Duodenal mucosa (tissue), 2 donors: ENCODE measurements at regions not wholly inside any gene's neighbourhood (a gene's known extent, or its start where the extent isn't known, plus 50 kb on each side); places are given as distances from the start of the nearest gene placed in this dataset.

Source experiments
- H3K27ac ChIP-seq: one replicate; pipeline ENCODE4 v1.7.0; 2013; ENCODE audit warnings: low read depth, low read length
- H3K27me3 ChIP-seq, 2 donors: one replicate each; pipeline ENCODE4 v1.7.0; 2013; ENCODE audit warnings: low read length in 2 of 2, control low read depth in 1 of 2; ENCODE audit not compliant: insufficient read depth in 2 of 2, control insufficient read depth in 1 of 2
- H3K36me3 ChIP-seq, 2 donors: one replicate each; pipeline ENCODE4 v1.7.0; 2013; ENCODE audit warnings: low read length in 2 of 2, control low read depth in 1 of 2; ENCODE audit not compliant: insufficient read depth in 2 of 2, control insufficient read depth in 1 of 2
- H3K4me1 ChIP-seq, 2 donors: one replicate each; pipeline ENCODE4 v1.7.0; 2013; ENCODE audit warnings: low read length in 2 of 2, control low read depth in 1 of 2; ENCODE audit not compliant: insufficient read depth in 2 of 2, control insufficient read depth in 1 of 2
- H3K4me3 ChIP-seq, 2 donors: one replicate each; pipeline ENCODE4 v1.7.0; 2013; ENCODE audit warnings: low read length in 2 of 2, low read depth in 1 of 2
- H3K9ac ChIP-seq, 2 donors: one replicate each; pipeline ENCODE4 v1.7.0; 2013; ENCODE audit warnings: low read length in 2 of 2, low read depth in 1 of 2
- H3K9me3 ChIP-seq, 2 donors: one replicate each; pipeline ENCODE4 v1.7.0; 2013; ENCODE audit warnings: low read length in 2 of 2, control low read depth in 1 of 2; ENCODE audit not compliant: control insufficient read depth in 1 of 2

- H3K4me1 ChIP-seq, result no peaks in the 10 kb centered on the region
- H3K27ac ChIP-seq, result no peak overlapping the region
- H3K9ac ChIP-seq, result no peak overlapping the region
- no peaks in the 10 kb centered on the region for H3K27me3 ChIP-seq
- no peaks in the 10 kb centered on the region for H3K36me3 ChIP-seq
- no peaks in the 10 kb centered on the region for H3K9me3 ChIP-seq
- H3K4me3 ChIP-seq, result no peak overlapping the region
Measured at GRCh38 chr1:83775977-83776603, 222.8 kb downstream of the TTLL7 start.

- no peaks in the 10 kb centered on the region for H3K36me3 ChIP-seq
- no peak overlapping the region for H3K9ac ChIP-seq
Measured at GRCh38 chr1:83773059-83773458, 225.9 kb downstream of the TTLL7 start.

GRCh38 chr1:83770319-83770661 is 228.6 kb downstream of the TTLL7 start:
- no peak overlapping the region for H3K4me3 ChIP-seq
- peaks cover 0 to 4% of the 10 kb centered on the region in 2 donors for H3K4me1 ChIP-seq
- H3K9me3 ChIP-seq, result no peaks in the 10 kb centered on the region
- no peaks in the 10 kb centered on the region for H3K36me3 ChIP-seq
- no peak overlapping the region for H3K9ac ChIP-seq
- H3K27me3 ChIP-seq, result no peaks in the 10 kb centered on the region
- no peak overlapping the region for H3K27ac ChIP-seq

More at GRCh38 chr1:83773059-83773458, 225.9 kb downstream of the TTLL7 start:
- Histone ChIP-seq H3K4me3 (no peak overlapping the region), H3K27me3 (no peaks in the 10 kb centered on the region), H3K9me3 (no peaks in the 10 kb centered on the region), H3K4me1 (peaks cover 0 to 4% of the 10 kb centered on the region in 2 donors), H3K27ac (no peak overlapping the region)

- no peaks in the 10 kb centered on the region for H3K9me3 ChIP-seq
- peaks cover 0 to 4% of the 10 kb centered on the region in 2 donors for H3K4me1 ChIP-seq
- H3K36me3 ChIP-seq, result no peaks in the 10 kb centered on the region
- no peak overlapping the region for H3K9ac ChIP-seq
- no peaks in the 10 kb centered on the region for H3K27me3 ChIP-seq
- no peak overlapping the region for H3K27ac ChIP-seq
- no peak overlapping the region for H3K4me3 ChIP-seq
Measured at GRCh38 chr1:83769594-83770318, 229.2 kb downstream of the TTLL7 start.

- H3K4me1 ChIP-seq, result peaks cover 0 to 4% of the 10 kb centered on the region in 2 donors
- no peaks in the 10 kb centered on the region for H3K27me3 ChIP-seq
- H3K4me3 ChIP-seq, result no peak overlapping the region
- H3K27ac ChIP-seq, result no peak overlapping the region
- no peaks in the 10 kb centered on the region for H3K36me3 ChIP-seq
- H3K9ac ChIP-seq, result no peak overlapping the region
- no peaks in the 10 kb centered on the region for H3K9me3 ChIP-seq
Measured at GRCh38 chr1:83769072-83769471, 229.9 kb downstream of the TTLL7 start.

- peaks cover 0 to 11% of the 10 kb centered on the region in 2 donors for H3K4me1 ChIP-seq
- H3K9me3 ChIP-seq, result no peaks in the 10 kb centered on the region
- H3K27ac ChIP-seq, result no peak overlapping the region
- no peak overlapping the region for H3K4me3 ChIP-seq
- H3K27me3 ChIP-seq, result peaks cover 0 to 3% of the 10 kb centered on the region in 2 donors
- no peak overlapping the region for H3K9ac ChIP-seq
- no peaks in the 10 kb centered on the region for H3K36me3 ChIP-seq
Measured at GRCh38 chr1:83766241-83766691, 232.7 kb downstream of the TTLL7 start.

GRCh38 chr1:83765125-83765524 is 233.8 kb downstream of the TTLL7 start:
- Histone ChIP-seq H3K27ac (no peak overlapping the region), H3K4me1 (peaks cover 0 to 11% of the 10 kb centered on the region in 2 donors), H3K36me3 (no peaks in the 10 kb centered on the region), H3K4me3 (no peak overlapping the region), H3K9ac (no peak overlapping the region), H3K9me3 (no peaks in the 10 kb centered on the region), H3K27me3 (peaks cover 7 to 12% of the 10 kb centered on the region in 2 donors)

- no peaks in the 10 kb centered on the region for H3K36me3 ChIP-seq
Measured at GRCh38 chr1:83764209-83764608, 234.7 kb downstream of the TTLL7 start.

GRCh38 chr1:83763361-83764095 is 235.4 kb downstream of the TTLL7 start:
- Histone ChIP-seq H3K4me3 (no peak overlapping the region), H3K4me1 (peaks cover 0 to 7% of the 10 kb centered on the region in 2 donors), H3K27me3 (peaks cover 7 to 12% of the 10 kb centered on the region in 2 donors), H3K36me3 (no peaks in the 10 kb centered on the region), H3K27ac (no peak overlapping the region), H3K9me3 (no peaks in the 10 kb centered on the region), H3K9ac (no peak overlapping the region)

More at GRCh38 chr1:83764209-83764608, 234.7 kb downstream of the TTLL7 start:
- Histone ChIP-seq H3K9me3 (no peaks in the 10 kb centered on the region), H3K4me3 (no peak overlapping the region), H3K4me1 (peaks cover 0 to 7% of the 10 kb centered on the region in 2 donors), H3K9ac (no peak overlapping the region), H3K27ac (no peak overlapping the region), H3K27me3 (peaks cover 7 to 12% of the 10 kb centered on the region in 2 donors)

GRCh38 chr1:83762416-83762815 is 236.5 kb downstream of the TTLL7 start:
- no peak overlapping the region for H3K27ac ChIP-seq
- no peaks in the 10 kb centered on the region for H3K9me3 ChIP-seq
- H3K4me1 ChIP-seq, result peaks cover 0 to 7% of the 10 kb centered on the region in 2 donors
- H3K36me3 ChIP-seq, result no peaks in the 10 kb centered on the region
- H3K9ac ChIP-seq, result no peak overlapping the region
- H3K27me3 ChIP-seq, result peaks cover 7 to 12% of the 10 kb centered on the region in 2 donors
- no peak overlapping the region for H3K4me3 ChIP-seq
